Caki2 (cell line): ENCODE measurements at regions not wholly inside any gene's neighbourhood (a gene's known extent, or its start where the extent isn't known, plus 50 kb on each side); places are given as distances from the start of the nearest gene placed in this dataset.

ENCODE experiments used
- DNase-seq: peaks from one replicate; pipeline ENCODE4 v3.0.0-alpha.2; 2015; ENCODE audit warnings: low read depth
- in situ Hi-C: cut with HindIII; loops from 2 replicates; pipeline ENCODE4 v1.10.0; 2016; ENCODE audit warnings: low sequenced_read_pairs, low pct_unique_long_range_greater_than_20kb, mixed read lengths

DNA sequence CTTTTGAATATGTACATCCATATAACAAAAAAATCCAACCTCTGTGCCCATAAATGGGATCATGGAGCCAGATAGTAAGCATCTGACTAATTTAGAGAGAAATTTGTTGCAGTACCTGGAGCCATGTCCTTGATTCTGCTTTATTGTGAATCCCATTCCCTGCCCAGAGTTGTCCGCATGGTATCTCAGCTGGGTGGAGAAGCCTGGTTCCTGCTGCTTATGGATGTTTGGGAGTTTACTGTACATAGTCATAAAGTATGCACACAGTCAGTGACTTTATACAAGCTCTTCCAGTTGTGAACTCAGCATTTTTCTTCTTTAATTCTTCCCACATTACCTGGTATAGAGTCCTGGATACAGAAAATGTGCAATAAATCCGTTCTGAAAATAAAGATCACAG lies 346.0 kb downstream of the FIGN start:
- no peak for DNase-seq
- in situ Hi-C loops: no loop called here

DNA sequence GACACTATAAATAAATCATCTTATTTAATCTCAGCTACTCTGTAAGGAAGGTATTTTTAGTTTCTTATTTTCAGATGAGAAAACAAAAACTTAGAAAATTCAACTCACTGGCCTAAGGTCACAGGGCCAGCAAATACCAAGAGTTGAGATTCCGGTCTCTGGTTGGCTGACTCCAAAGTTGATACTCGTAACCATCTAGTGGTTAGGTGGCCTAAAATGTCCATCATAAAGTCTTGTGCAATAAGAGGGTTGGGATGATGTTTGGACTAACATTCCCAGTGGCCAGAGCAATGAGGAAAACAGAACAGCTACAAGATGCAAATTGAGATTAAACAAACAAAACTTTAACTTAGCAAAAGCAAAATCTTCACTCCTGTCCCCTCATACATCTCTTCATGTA lies 360.3 kb downstream of the FIGN start:
- DNase-seq: no peak
- in situ Hi-C loops: no loop called here

DNA sequence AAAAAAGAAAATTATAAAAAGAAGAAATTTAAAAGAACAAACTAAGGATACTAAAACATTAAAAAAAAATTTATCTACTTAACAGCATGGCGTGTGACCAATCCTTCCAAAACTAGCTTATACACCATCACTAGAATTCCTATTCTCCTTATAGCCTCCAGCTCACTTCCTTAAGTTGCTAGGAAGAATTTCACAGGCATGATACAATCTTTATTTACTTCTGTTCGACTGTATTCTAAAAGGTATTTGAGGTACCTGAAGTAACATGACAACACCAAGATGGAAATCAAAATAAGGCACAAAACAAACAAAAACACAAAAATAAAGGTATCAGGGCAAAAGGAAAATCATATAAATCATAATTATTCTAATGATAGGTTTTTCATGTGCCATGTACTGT lies 360.7 kb downstream of the FIGN start:
- in situ Hi-C loops: no loop called here
- no peak for DNase-seq

DNA sequence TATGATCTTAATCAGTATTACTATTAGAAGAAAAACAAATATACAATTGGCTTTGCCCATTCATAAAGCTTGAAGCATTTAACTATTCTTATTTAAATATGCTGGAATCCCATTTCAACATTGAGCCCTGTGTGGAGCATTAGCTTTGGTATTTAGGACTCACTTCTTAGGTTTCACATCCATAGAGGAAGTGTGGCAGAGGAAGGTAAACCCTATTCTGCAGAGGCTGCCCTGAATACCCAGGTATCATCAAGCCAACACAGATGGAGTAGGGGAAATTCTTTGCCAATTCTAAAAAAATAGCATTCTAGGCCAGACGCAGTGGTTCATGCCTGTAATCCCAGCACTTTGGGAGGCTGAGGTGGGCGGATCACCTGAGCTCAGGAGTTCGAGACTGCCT lies 361.5 kb downstream of the FIGN start:
- in situ Hi-C loops: no loop called here
- DNase-seq: no peak

DNA sequence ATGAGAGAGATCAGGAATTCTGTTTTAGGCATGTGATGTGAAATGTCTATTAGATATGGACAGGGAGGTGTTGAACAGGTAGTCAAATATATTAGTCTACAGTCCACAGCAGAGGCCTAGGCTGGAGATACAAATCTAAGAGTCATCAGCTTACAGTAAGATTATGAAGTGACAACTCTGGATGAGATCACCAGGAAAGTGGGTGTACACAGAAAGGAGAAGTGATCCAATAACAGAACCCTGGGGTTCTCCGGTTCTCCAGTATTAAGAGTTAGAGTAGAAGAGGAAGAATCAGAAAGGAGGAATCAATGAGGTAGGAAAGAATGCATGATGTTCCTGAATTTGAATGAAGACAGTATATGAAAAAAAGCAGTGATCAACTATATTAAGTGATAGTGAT lies 362.3 kb downstream of the FIGN start:
- no peak for DNase-seq
- in situ Hi-C loops: no loop called here

DNA sequence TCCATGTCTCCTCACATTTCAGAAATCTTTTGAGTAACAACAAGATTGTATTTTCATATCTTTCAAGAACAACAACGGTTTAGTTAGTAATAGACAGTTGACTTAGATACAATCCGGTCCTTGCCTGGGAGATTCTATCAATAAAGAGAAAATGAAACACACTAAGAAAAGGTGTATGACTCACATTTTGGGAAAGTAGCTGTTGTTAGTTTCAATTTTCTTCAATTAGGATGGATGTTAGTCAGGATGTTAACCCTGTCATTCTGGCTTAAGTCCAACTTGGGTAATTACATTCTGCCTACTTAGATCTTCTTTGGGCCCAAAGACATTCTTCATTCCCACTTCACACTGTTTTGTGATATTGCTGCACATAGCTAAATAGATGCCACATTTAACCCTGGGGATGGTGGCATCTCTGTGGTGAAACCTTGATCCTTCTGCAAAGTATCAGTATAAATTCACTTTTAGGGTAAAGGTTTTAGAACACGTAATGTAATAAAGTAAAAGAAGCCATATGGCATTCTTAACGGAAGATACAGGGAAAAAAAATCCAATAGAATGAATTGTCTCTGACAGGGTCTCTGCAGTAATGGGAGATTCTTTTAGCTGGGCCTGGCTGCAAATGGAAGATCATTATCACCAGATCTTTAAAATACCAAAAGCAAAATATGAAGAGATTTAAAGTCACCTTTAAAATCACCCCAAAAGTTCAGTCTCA lies 365.5 kb downstream of the FIGN start:
- no peak for DNase-seq
- in situ Hi-C loops: no loop called here

DNA sequence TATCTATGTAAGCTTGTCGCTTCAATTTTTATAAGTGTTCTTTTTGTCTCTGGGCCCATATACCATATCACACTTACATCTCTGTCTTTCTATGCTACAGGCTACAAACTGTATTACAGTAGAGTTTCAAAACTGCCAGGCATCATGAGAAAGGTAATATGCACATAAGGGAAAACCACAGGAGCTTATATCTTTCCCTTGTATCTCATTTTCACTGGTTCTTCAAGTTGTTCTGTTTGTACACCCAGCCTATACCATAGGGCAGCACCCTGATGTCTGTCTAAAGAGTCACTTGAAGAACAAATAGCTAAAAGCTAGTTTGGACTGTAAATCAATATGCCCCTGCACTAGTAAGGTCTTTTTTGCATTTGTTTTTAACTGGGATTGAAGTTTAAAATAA lies 366.7 kb downstream of the FIGN start:
- in situ Hi-C loops: no loop called here
- no peak for DNase-seq

DNA sequence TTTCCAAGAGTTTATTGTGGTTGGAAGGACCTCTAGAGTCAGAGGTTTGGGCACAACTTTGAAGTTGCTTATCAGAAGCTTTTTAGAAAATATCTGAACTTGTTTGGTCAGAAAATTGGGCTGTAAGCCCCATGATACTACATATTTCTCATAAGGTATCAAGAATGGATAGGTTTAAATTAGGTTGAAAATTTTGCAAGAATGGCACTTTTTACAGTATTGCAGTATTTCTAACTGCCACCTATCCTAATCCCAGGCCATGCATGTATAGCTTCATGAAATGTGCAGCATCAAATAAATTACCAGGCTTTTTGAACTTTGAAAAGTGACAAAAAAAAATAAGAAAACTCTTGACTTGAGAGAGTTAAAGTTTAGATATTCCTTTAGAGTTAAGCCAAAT lies 367.2 kb downstream of the FIGN start:
- no peak for DNase-seq
- in situ Hi-C loops: no loop called here

DNA sequence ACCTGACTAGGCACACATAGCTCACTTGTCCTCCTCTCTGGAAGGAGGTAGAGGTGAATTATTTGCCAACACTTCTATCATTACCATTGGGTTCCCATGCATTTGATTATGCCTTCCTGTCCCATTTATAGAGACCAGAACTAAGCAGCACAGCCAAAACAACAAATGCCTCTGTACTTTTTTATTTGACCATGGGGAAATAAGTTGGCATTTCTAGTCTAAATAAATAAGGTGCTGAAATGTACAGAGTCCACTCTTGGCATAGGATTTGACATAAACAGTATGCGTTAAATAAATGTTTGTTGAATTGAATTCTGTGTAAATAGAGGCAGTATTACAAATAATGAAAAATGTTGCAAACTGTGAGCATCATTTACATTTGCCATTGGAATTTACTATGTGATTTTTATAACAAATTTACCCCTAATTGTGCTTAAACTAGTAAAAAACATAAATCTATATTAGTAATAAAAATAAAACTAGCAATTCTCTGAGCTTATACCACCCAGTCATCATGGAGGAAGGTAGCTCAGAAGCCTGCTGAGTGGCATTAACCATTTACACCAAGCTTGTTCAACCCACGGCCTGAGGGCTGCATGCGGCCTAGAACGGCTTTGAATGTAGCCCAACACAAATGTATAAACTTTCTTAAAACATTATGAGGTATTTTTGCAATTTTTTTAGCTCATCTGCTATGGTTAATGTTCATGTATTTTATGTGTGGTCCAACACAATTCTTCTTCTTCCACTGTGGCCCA lies 367.8 kb downstream of the FIGN start:
- no peak for DNase-seq
- in situ Hi-C loops: no loop called here

DNA sequence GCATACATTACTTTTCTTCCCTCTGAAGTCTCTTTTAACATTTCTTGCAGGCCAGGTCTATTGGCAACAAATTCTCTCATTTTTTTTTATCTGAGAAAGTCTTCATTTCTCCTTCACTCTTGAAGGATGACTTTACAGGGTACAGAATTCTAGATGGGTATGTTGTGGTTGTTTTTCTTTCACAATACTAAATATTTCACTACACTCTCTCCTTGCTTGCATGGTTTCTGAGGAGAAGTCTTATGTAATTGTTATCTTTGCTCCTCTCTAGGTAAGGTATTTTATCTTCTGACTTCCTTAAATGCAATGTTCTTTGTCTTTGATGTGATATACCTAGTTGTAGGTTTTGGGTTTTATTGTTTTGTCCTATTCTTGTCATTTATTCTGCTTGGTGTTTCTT lies 371.1 kb downstream of the FIGN start:
- DNase-seq: no peak
- in situ Hi-C loops: no loop called here

DNA sequence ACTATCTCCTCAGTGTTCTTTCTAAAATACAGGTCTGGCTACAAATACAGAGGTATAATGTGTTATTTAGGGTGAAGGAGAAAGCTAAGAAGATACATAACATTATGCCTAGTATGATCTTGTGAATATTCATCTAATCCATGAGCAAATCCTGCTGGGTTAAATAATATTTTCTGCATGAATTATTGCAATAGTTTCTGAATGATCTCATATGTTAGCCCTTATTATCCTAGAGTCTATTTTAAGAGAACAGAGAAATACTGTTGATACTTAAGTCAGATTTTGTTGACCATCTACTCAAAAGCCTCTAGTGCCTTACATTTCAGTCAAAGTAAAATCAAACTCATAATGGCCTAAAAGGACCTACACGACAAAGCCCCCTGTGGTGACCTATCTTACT lies 382.3 kb downstream of the FIGN start:
- DNase-seq: no peak
- in situ Hi-C loops: no loop called here

DNA sequence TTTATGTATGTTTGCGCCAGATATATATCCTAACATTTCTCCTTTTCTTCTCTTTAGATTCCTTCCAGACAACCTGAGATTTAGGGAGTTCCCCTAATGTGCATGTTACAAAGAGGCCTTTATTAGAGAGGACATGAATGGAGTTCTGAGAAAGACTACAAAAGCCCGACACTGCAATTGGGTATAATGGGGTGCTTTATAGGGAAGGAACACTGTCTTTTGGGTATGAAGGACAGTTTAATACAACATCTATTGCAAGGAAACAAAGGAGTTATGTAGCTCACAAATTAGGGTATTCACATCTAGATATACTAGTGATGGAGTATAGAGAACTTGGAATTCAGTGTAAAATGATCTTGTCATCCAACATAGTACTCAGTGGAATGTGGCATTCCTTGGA lies 383.8 kb downstream of the FIGN start:
- in situ Hi-C loops: no loop called here
- no peak for DNase-seq

DNA sequence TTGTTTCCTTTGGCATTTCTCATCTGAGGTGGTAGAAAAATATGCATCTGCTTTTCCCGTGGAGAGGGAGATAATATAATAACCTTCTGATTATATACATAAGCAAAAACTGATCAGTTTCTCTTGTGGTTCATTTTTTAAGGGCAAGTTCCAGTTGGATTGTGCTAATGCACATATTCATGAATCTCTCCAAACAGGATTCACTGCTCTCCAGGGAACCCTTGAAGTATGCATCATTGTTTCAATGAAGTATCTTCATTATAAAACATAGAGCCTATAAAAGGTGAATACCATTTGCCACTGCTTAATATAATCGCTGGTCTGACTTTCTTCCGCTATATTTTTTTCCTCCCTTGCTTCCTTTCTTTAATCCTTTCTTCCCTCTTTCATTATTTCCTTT lies 384.7 kb downstream of the FIGN start:
- in situ Hi-C loops: no loop called here

DNA sequence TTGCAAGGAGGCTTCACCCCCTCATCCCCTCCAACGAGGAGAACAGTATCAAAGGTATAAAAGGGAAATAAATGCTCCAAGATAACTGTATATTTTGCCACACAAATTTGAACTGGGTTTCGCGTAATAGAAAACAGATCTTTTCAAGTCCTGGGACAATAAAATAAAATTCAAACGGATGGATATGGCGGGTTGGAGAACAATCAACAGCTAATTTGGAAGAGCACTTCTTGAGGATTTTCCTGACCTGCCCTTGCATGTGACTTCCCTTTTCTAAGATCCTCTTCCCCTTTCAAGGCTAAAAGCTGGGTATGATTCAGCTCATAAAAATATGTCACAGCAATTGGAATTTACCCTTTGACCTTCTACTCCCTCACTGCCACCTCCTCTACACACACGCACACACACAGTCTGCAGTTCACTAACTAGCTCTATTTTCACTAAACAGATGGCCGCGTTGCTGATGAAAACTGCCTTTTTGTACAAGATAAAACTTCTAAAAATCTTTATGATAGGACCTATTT lies 386.9 kb downstream of the FIGN start:
- DNase-seq: peak; percentile 92
- in situ Hi-C loops: no loop called here

More for the DNA sequence above, 384.7 kb downstream of the FIGN start:
- DNase-seq: no peak

DNA sequence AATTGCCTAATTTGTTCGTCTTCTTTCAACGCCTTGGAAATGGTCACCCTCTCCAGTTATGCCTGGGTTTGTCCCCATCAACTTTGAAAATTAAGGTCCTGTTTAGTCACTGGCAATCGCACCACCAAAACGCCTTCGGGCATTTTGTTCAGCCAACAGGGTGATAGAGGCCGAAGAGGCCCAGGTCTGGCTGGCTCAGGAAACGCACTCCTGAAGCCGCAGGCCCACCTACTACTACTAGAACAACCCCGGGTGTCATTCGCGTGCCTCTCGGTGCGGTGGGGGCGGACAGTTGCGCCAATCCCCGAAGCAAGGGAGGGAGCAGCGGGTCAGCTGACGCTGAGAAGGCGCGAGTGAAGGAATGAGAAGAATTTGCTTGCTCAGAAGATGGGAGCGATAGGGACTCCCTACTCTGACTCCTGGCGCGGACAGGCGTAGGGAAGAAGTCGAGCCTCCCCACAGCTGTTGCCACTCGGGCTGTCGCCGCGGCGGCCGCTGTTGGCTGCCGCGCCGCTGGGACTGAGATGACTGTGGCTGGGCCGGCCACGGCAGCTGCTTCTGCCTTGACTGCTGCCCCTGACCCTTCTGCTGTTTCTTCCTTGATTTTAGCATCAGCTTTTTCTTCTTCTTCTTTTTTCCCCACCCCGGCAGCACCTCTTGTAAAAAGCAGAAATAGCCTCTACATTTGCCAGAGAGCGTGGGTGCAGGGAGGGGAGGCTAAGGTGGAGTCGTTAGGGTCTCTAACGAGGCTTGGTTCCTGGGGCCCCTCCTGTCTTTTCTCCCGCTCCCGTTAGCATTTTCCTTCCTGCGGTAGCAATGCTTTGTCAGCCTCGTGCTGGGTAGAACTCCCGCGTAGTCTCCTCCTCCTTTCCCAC lies 387.6 kb downstream of the FIGN start:
- peak; percentile 98 for DNase-seq
- in situ Hi-C loops: no loop called here

DNA sequence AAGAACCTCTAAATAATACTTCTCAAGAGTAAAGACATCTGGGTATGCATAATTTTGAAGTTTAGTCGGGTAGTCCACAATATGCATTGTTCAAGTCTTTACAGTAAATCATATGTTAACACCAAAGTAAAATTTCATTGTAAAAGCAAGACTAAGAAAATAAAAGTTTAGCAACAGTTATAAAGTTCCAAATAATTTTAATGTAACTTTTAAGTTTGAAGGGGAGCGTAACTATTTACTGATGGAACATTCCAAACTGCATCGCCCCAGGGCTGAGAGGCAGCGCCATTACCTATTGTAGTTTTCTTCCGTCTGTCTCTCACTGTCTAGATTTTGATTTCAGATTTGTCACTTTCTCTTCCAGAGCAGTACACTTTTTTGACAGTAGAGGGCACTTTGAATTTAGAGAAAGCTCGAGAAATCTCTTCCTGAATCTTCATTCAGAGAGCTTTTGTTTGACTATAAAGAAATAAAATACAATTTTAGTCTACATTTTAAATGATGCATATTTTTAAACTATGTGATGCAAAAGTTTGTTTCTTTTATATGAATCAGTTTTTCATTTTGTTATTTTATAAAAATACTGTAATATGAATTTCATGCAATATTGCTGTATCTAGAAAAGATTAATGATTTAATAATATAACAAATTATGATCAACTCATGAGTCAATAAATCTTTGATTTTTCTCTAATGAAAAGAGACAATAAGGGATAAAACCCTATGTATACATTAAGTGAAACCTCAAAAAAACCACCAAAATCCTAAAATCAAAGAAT lies 389.8 kb downstream of the FIGN start:
- DNase-seq: peak; percentile 77
- in situ Hi-C loops: no loop called here

DNA sequence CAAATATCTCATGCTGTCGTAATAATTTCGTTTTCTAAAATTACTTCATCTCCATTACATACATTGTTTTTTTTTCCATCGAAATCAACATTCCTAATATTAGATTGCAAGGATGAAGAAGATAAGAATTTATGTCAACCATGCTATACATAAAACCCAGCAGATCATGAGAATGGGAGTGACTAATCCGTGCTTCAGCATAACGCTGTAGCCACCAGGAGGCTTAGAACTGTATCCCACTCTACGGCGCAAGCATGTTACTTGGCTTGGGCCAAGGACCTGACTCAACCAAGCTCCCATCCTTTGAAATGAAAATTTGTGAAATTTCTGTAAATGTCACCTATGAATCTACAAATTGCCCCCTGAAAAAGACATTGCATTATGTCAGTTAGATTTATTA lies 392.5 kb downstream of the FIGN start:
- in situ Hi-C loops: no loop called here
- no peak for DNase-seq

DNA sequence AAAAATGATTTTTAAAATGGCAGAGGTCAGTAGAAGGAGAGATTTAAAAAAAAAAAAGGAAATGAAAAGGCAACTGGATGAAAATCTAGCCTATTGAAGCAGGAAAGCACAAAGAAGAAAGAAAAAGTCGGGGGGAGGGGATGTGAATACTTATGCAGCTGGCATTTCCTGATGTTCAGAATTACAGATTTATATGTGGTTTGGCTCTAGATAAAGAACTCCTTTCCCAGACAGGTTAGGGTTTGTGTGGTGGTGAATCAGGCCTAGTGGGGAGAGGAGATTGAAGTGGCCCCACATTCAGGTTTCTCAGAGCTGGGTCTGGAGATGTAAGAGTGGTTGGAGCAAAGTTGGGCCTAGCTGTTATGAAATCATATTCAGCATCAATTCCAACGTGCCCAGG lies 394.4 kb downstream of the FIGN start:
- no peak for DNase-seq
- in situ Hi-C loops: no loop called here
